HFF-Myc (cell line): ENCODE measurements at regions not wholly inside any gene's neighbourhood (a gene's known extent, or its start where the extent isn't known, plus 50 kb on each side); places are given as distances from the start of the nearest gene placed in this dataset.
A peak's percentile ranks its signal among the peaks of the same experiment; 100 is the strongest.

Experiments
- DNase-seq: peaks from one replicate; pipeline ENCODE4 v3.0.0-alpha.2; 2011; ENCODE audit warnings: low read depth; ENCODE audit errors: extremely low read depth
- H3K4me3 ChIP-seq: replicated peaks from 2 replicates; pipeline ENCODE4 v1.5.1; 2011; ENCODE audit warnings: low read depth, mild to moderate bottlenecking, control low read depth, low read length
- CTCF ChIP-seq: IDR thresholded peaks from 2 replicates; pipeline ENCODE4 v1.5.1; 2012; ENCODE audit warnings: mild to moderate bottlenecking, low read depth, low read length, control low read depth; ENCODE audit errors: missing control alignments

DNA sequence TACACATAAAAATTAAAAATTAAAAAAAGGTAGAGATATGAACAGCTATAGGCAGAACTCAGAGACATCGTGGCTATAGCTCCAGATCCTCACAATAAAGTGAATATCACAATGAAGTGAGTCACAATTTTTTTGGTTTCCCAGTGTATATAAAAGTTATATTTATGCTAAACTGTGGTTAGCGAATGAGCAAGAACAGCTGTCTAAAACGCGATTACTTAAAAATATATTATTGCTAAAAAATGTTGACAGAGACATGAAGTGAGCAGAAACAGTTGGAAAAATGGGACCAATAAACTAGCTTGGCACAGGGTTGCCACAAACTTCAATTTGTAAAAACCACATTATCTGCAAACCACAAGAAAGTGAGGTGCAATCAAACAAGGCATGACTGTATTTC lies 551.7 kb upstream of the NETO1 start:
- DNase-seq: no peak

GRCh38 chr18:73414598-73414997 lies 546.8 kb upstream of the NETO1 start:
- no peak for DNase-seq
- TF ChIP-seq CTCF: no peak
- H3K4me3 ChIP-seq: no peak overlapping the region

More for the DNA sequence above, 551.7 kb upstream of the NETO1 start:
- no peak for TF ChIP-seq CTCF
- no peak overlapping the region for H3K4me3 ChIP-seq

GRCh38 chr18:73414069-73414468 lies 546.3 kb upstream of the NETO1 start:
- no peak for TF ChIP-seq CTCF
- no peak for DNase-seq
- H3K4me3 ChIP-seq: no peak overlapping the region

GRCh38 chr18:73409242-73409641 lies 541.5 kb upstream of the NETO1 start:
- H3K4me3 ChIP-seq: no peak overlapping the region
- no peak for DNase-seq
- no peak for TF ChIP-seq CTCF

DNA sequence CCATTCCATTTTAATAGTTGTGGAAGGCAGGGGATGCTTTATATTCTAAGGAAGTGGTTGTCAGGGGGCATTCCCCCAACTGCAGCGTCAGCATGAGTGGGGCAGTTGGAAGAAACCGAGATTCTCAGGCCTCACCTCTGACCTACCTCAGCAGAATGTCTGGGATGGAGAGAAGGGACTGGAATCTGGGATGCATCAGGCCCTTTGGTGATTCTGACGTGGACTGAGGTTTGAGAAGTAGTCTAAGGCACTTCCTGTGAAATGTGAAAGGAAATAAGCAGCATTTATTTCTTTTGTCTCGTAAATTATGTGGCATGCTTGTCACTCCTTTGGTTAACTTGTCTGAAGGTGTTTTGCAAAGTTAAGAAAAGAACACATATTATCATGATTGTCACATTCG lies 540.7 kb upstream of the NETO1 start:
- DNase-seq: no peak
- no peak for TF ChIP-seq CTCF
- no peak overlapping the region for H3K4me3 ChIP-seq

DNA sequence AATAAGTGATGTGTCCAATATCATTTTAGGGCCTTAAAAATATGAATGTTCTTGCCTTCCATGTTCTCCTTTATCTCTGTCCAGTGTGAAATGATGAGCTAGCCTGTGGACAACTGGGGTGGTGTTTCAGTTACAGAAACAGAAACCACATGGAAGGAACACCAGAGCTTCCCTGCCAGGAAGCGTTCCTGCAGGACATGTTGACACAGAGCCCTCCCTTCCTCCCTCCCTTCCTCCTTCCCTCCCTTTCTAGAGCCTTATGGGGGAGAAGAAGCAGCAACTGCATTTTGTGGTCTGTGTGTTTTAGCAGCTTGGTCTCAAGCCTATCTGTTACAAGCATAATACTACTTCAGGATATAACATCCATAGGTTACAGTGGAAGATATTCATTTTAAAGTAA lies 539.7 kb upstream of the NETO1 start:
- H3K4me3 ChIP-seq: no peak overlapping the region
- no peak for TF ChIP-seq CTCF
- DNase-seq: peak; percentile 10

DNA sequence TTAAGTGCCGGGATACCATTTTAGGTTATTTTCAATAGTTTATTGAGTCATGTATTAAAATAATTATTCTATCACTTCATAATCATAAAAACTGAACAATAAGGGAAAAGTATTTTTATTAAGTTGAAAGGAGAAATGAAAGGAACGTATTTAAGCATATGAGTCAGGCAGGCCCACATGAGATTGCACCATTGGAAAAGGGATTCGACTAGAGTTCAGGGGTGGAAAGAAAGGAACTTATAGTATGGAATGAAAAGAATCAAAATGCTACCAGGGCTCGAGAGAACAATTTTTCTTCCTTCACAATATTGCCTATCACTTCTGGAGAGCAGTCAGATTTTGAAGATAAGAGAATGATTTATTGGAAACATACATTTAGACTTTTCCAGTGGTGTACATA lies 516.5 kb upstream of the NETO1 start:
- no peak for TF ChIP-seq CTCF
- no peak overlapping the region for H3K4me3 ChIP-seq
- no peak for DNase-seq
